ENCODE measurements at regions not wholly inside any gene's neighbourhood (a gene's known extent, or its start where the extent isn't known, plus 50 kb on each side); places are given as distances from the start of the nearest gene placed in this dataset.

DNA sequence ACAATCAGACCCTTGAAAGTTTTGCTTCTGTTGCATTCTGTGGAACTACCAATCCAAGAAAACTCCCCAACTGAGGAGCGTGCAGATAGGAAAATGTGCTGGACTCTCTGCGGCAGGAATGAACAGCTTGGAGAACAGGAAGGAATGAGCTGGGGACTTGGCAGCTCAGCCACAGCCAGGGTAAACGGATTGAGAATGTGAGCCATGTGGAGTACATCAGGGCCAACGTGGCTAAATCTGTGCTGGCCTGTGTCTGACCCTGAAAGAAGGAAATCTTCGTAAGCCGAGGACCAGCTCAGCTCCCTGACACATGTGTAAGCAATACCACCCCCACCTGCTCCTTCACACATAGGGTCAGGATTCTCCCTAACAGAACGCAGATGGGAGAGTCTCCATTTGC lies 1023.7 kb downstream of the BCL11A start (continued):
- TF ChIP-seq HOXB13 (CRISPR knock-in tag; IDR thresholded peaks at IDR 0.05; ENCODE audit: low read depth) (no peak), EHMT2 (IDR thresholded peaks at IDR 0.05; ENCODE audit: low read depth) (no peak)

DNA sequence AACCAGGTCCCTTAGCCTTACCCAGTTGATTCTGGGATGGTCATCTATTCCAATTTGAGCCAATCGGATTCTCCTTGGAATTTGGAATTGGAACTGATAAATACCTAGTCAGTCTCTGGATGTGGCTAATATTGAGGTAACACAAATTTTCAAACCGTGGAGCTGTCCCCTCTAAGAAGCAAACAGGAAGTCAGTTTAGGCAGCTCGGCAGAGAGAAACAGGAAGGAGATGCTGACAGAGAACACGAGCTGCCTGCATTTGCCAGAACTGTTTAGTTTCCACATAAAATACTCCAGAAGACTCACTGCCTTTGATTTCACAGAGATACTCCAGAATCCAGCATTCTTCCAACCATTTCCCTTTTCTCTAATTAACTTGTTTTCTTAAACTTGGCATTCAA lies 1024.9 kb downstream of the BCL11A start:
- Histone ChIP-seq H3K27ac (no peak overlapping the region), H3K4me1 (no peaks in the 10 kb centered on the region), H3K4me2 (no peak overlapping the region), H3K9me3 (0 out of 3 replicates have a peak, but pooled peaks cover 1% of the 10 kb centered on the region), H3K4me3 (no peak overlapping the region)
- TF ChIP-seq CBX8 (IDR thresholded peaks at IDR 0.05) (no peak), ZFP36 (IDR thresholded peaks at IDR 0.05; ENCODE audit: borderline replicate concordance, partially characterized antibody) (peak; percentile 45)
- WGBS (ENCODE audit: missing lambda C conversion rate) = 24% methylated on average over 4 of the region's 4 CpGs
- DNase-seq (ENCODE audit: low read depth in 1 of 2, low spot score in 1 of 2) (no peak), FAIRE-seq (no peak), ATAC-seq (no peak)
- ChIA-PET POLR2A (no interaction called here), CTCF (no interaction called here)

DNA sequence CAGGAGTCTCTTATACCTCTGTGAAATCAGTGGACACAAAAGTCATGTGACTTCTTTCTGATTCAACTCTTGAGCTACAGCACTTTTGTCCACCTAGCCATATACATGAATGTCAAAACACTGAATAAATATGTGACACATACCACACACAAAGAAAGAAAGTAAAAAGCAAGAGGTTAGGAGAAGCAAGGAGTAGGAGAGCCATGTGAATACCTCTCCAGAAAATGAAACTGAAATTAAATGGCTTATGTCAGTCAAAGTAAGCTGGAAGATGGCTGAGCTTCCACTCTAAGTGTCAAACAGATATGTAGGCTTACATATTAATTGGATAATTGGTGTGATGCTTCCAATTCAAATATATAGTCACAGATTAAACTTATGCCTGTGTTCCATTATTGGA lies 1050.5 kb downstream of the BCL11A start:
- FAIRE-seq (no peak), ATAC-seq (no peak), DNase-seq (ENCODE audit: low read depth in 1 of 2, low spot score in 1 of 2) (no peak)
- H3K9me3 ChIP-seq = no peaks in the 10 kb centered on the region; the same call in 2 of the 3 replicates
- H3K4me2 ChIP-seq = no peak overlapping the region
- ChIA-PET CTCF (no interaction called here), POLR2A (no interaction called here)
- no peak overlapping the region for H3K27ac ChIP-seq
- H3K4me3 ChIP-seq = no peak overlapping the region
- no peaks in the 10 kb centered on the region for H3K4me1 ChIP-seq
- no peak for TF ChIP-seq ZSCAN20 (CRISPR knock-in tag; IDR thresholded peaks at IDR 0.05)
- TF ChIP-seq, protein P1, sequence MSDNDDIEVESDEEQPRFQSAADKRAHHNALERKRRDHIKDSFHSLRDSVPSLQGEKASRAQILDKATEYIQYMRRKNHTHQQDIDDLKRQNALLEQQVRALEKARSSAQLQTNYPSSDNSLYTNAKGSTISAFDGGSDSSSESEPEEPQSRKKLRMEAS (IDR thresholded peaks at IDR 0.05) = no peak
- no peak for TF ChIP-seq HEYL (CRISPR knock-in tag; IDR thresholded peaks at IDR 0.05)
- no peak for TF ChIP-seq CHD2 (IDR thresholded peaks at IDR 0.05; ENCODE audit: low read length, partially characterized antibody)
- no peak for TF ChIP-seq FOSB (CRISPR knock-in tag; IDR thresholded peaks at IDR 0.05)
- TF ChIP-seq, protein P2, sequence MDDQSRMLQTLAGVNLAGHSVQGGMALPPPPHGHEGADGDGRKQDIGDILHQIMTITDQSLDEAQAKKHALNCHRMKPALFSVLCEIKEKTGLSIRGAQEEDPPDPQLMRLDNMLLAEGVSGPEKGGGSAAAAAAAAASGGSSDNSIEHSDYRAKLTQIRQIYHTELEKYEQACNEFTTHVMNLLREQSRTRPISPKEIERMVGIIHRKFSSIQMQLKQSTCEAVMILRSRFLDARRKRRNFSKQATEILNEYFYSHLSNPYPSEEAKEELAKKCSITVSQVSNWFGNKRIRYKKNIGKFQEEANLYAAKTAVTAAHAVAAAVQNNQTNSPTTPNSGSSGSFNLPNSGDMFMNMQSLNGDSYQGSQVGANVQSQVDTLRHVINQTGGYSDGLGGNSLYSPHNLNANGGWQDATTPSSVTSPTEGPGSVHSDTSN (IDR thresholded peaks at IDR 0.05) = no peak
- TF ChIP-seq, protein P3, sequence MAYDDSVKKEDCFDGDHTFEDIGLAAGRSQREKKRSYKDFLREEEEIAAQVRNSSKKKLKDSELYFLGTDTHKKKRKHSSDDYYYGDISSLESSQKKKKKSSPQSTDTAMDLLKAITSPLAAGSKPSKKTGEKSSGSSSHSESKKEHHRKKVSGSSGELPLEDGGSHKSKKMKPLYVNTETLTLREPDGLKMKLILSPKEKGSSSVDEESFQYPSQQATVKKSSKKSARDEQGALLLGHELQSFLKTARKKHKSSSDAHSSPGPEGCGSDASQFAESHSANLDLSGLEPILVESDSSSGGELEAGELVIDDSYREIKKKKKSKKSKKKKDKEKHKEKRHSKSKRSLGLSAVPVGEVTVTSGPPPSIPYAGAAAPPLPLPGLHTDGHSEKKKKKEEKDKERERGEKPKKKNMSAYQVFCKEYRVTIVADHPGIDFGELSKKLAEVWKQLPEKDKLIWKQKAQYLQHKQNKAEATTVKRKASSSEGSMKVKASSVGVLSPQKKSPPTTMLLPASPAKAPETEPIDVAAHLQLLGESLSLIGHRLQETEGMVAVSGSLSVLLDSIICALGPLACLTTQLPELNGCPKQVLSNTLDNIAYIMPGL (CRISPR knock-in tag; IDR thresholded peaks at IDR 0.05; ENCODE audit: borderline replicate concordance) = no peak
- TF ChIP-seq JUNB (IDR thresholded peaks at IDR 0.05) = no peak
- TF ChIP-seq HDAC2 (IDR thresholded peaks at IDR 0.05) = no peak
- TF ChIP-seq, protein P4, sequence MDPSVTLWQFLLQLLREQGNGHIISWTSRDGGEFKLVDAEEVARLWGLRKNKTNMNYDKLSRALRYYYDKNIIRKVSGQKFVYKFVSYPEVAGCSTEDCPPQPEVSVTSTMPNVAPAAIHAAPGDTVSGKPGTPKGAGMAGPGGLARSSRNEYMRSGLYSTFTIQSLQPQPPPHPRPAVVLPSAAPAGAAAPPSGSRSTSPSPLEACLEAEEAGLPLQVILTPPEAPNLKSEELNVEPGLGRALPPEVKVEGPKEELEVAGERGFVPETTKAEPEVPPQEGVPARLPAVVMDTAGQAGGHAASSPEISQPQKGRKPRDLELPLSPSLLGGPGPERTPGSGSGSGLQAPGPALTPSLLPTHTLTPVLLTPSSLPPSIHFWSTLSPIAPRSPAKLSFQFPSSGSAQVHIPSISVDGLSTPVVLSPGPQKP (IDR thresholded peaks at IDR 0.05; ENCODE audit: low read depth, low read length) = no peak
- no peak for TF ChIP-seq HOXB13 (CRISPR knock-in tag; IDR thresholded peaks at IDR 0.05; ENCODE audit: low read depth)
- TF ChIP-seq, protein P5, sequence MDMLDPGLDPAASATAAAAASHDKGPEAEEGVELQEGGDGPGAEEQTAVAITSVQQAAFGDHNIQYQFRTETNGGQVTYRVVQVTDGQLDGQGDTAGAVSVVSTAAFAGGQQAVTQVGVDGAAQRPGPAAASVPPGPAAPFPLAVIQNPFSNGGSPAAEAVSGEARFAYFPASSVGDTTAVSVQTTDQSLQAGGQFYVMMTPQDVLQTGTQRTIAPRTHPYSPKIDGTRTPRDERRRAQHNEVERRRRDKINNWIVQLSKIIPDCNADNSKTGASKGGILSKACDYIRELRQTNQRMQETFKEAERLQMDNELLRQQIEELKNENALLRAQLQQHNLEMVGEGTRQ (IDR thresholded peaks at IDR 0.05) = no peak

DNA sequence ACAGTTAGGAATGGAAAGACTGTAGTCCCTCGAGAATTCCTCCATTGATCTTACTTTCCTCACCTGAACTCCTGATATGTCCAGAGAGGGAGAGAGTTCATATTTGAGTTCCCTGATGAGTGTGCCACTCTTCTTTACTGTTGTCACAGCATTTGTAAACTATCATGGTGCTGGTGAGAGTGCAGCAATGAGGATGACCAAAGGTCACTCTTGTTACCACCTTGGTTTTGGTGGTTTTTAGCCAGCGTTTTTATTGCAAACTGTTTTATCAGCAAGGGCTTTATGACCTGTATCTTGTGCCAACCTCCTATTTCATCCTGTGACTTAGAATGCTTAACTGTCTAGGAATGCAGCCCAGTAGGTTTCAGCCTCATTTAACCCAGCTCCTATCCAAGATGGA lies 1062.5 kb downstream of the BCL11A start:
- no peak overlapping the region for H3K4me3 ChIP-seq
- ChIA-PET POLR2A (no interaction called here), CTCF (no interaction called here)
- DNase-seq (ENCODE audit: low read depth in 1 of 2, low spot score in 1 of 2) (no peak), FAIRE-seq (no peak), ATAC-seq (no peak)
- no peak overlapping the region for H3K27ac ChIP-seq
- TF ChIP-seq POLR2AphosphoS2 (conservative IDR thresholded peaks at IDR 0.05; ENCODE audit: low read length) = no peak
- TF ChIP-seq ZFP36 (IDR thresholded peaks at IDR 0.05; ENCODE audit: borderline replicate concordance, partially characterized antibody) = no peak
- no peak for TF ChIP-seq TFCP2L1 (CRISPR knock-in tag; IDR thresholded peaks at IDR 0.05)
- no peak for TF ChIP-seq HOXB13 (CRISPR knock-in tag; IDR thresholded peaks at IDR 0.05; ENCODE audit: low read depth)
- no peak for TF ChIP-seq HOXA7 (CRISPR knock-in tag; IDR thresholded peaks at IDR 0.05)
- no peak for TF ChIP-seq NFE2L2 (conservative IDR thresholded peaks at IDR 0.05; ENCODE audit: low read length)
- no peak for TF ChIP-seq CBX8 (IDR thresholded peaks at IDR 0.05)
- no peak for TF ChIP-seq PHF8 (IDR thresholded peaks at IDR 0.05; ENCODE audit: borderline replicate concordance, low read depth)
- no peak for TF ChIP-seq JUN (IDR thresholded peaks at IDR 0.05)
- no peak for TF ChIP-seq SMC3 (IDR thresholded peaks at IDR 0.05)
- TF ChIP-seq HOXB5 (CRISPR knock-in tag; IDR thresholded peaks at IDR 0.05) = no peak
- TF ChIP-seq RNF2 (IDR thresholded peaks at IDR 0.05; ENCODE audit: borderline replicate concordance, low read depth) = no peak
- no peak for TF ChIP-seq TP53 (CRISPR knock-in tag; IDR thresholded peaks at IDR 0.05)
- TF ChIP-seq, protein P2 (IDR thresholded peaks at IDR 0.05) = no peak
- no peak for TF ChIP-seq NR3C1 (IDR thresholded peaks at IDR 0.05)
- no peak for TF ChIP-seq EP300 (IDR thresholded peaks at IDR 0.05)
- H3K9me3 ChIP-seq = peaks cover 6% of the 10 kb centered on the region; the same call in 2 of the 3 replicates
- H3K4me1 ChIP-seq = no peaks in the 10 kb centered on the region
- H3K4me2 ChIP-seq = no peak overlapping the region
- 3% methylated on average over 2 of the region's 2 CpGs for WGBS (ENCODE audit: missing lambda C conversion rate)

Data from A549 (cell line).